SK-N-SH (cell line): ENCODE measurements at regions not wholly inside any gene's neighbourhood (a gene's known extent, or its start where the extent isn't known, plus 50 kb on each side); places are given as distances from the start of the nearest gene placed in this dataset.

ENCODE experiments used
- CTCF ChIA-PET: fragments of 300-600, 350-600 bp; formaldehyde crosslinking; extraction: SDS; loops from one replicate; lab custom pipeline; 2021; lab: Yijun Ruan, JAX
- POLR2A ChIA-PET: fragments of 350-600 bp; sonication (Branson Sonifier 250); formaldehyde crosslinking; extraction: SDS; loops from one replicate; lab custom pipeline; 2020; ENCODE audit warnings: antibody characterized with exemption, inconsistent platforms; lab: Yijun Ruan, JAX
- DNase-seq: peaks from one replicate; pipeline ENCODE4 v3.0.0; 2012
- H2AFZ ChIP-seq: fragments of 200-600 bp; sonication (generic); 2 replicates; pipeline ENCODE4 v1.8.1; 2016; ENCODE audit warnings: antibody characterized with exemption, mild to moderate bottlenecking, low read depth
- H3F3A ChIP-seq: fragments of 200-600 bp; sonication (generic); replicated peaks from 2 replicates; pipeline ENCODE3; 2016; ENCODE audit warnings: antibody characterized with exemption, mild to moderate bottlenecking; ENCODE audit not compliant: insufficient read depth
- H3K27ac ChIP-seq, 2 experiments: fragments of 200-500 bp in 1 of 2; fragments of 200-600 bp in 1 of 2; sonication (Bioruptor generic) in 1 of 2; sonication (generic), shearing (Covaris generic) in 1 of 2; 2 replicates each; pipeline versions ENCODE4 v1.5.1 to v1.6.1; 2014 to 2016; ENCODE audit warnings: low read depth in 2 of 2, inconsistent platforms in 1 of 2, low read length in 1 of 2, mild to moderate bottlenecking in 1 of 2, mixed read lengths in 1 of 2
- H3K27me3 ChIP-seq: fragments of 200-600 bp; sonication (generic), shearing (Covaris generic); 2 replicates; pipeline ENCODE4 v1.6.1; 2016; ENCODE audit warnings: mixed run types; ENCODE audit not compliant: insufficient read depth
- H3K36me3 ChIP-seq, 2 experiments: fragments of 200-500 bp in 1 of 2; fragments of 200-600 bp in 1 of 2; sonication (Bioruptor generic) in 1 of 2; sonication (generic) in 1 of 2; replicated peaks in 1 of 2; 2 replicates each; pipeline versions ENCODE3 to v1.5.1; 2014 to 2016; ENCODE audit warnings: low read length in 1 of 2, mild to moderate bottlenecking in 1 of 2; ENCODE audit not compliant: insufficient read depth in 2 of 2, control insufficient read depth in 1 of 2
- H3K4me1 ChIP-seq, 2 experiments: fragments of 200-500 bp in 1 of 2; fragments of 200-600 bp in 1 of 2; sonication (Bioruptor generic) in 1 of 2; sonication (generic), shearing (Covaris generic) in 1 of 2; 2 replicates each; pipeline versions ENCODE4 v1.5.1 to v1.6.1; 2014 to 2016; ENCODE audit warnings: low read depth in 1 of 2, low read length in 1 of 2, mixed run types in 1 of 2; ENCODE audit not compliant: insufficient read depth in 2 of 2, control insufficient read depth in 1 of 2
- H3K4me2 ChIP-seq: fragments of 200-600 bp; sonication (generic), shearing (Covaris generic); 2 replicates; pipeline ENCODE4 v1.6.1; 2017; ENCODE audit warnings: mixed run types
- H3K4me3 ChIP-seq, 2 experiments: fragments of 200-500 bp in 1 of 2; fragments of 200-600 bp in 1 of 2; sonication (Bioruptor generic) in 1 of 2; sonication (generic), shearing (Covaris generic) in 1 of 2; 2 replicates each; pipeline versions ENCODE4 v1.5.1 to v1.8.1; 2014 to 2016; ENCODE audit warnings: low read depth in 2 of 2, inconsistent platforms in 1 of 2, low read length in 1 of 2, mild to moderate bottlenecking in 1 of 2, mixed read lengths in 1 of 2, moderate library complexity in 1 of 2
- H3K79me2 ChIP-seq: fragments of 200-600 bp; sonication (generic); 2 replicates; pipeline ENCODE4 v1.8.1; 2017; ENCODE audit warnings: mild to moderate bottlenecking; ENCODE audit not compliant: insufficient read depth
- H3K9ac ChIP-seq: fragments of 200-600 bp; sonication (generic); 2 replicates; pipeline ENCODE4 v1.6.1; 2017; ENCODE audit warnings: mixed run types
- H3K9me2 ChIP-seq: fragments of 200-600 bp; sonication (generic); 2 replicates; pipeline ENCODE4 v1.6.1; 2017; ENCODE audit warnings: mixed run types
- H3K9me3 ChIP-seq: fragments of 200-600 bp; sonication (generic); 2 replicates; pipeline ENCODE4 v1.6.1; 2017; ENCODE audit warnings: mixed run types, mild to moderate bottlenecking, moderate library complexity
- H4K20me1 ChIP-seq: fragments of 200-600 bp; sonication (generic); 2 replicates; pipeline ENCODE4 v1.6.1; 2017; ENCODE audit warnings: mild to moderate bottlenecking, mixed run types; ENCODE audit not compliant: insufficient read depth
- CHD2 ChIP-seq: fragments of 150-350 bp; IDR thresholded peaks from 2 replicates; pipeline ENCODE4 v1.6.1; 2018; ENCODE audit warnings: low read length; ENCODE audit not compliant: partially characterized antibody
- EZH2phosphoT487 ChIP-seq: fragments of 200-600 bp; sonication (generic); IDR thresholded peaks from 2 replicates; pipeline ENCODE4 v1.6.1; 2017; ENCODE audit warnings: low read depth, mixed run types, mild to moderate bottlenecking, antibody characterized with exemption, moderate library complexity, borderline replicate concordance
- FOSL2 ChIP-seq: IDR thresholded peaks from 2 replicates; pipeline ENCODE4 v1.4.0; 2012; ENCODE audit warnings: low read depth, mild to moderate bottlenecking, moderate library complexity, borderline replicate concordance
- FOXJ3 ChIP-seq: sonication (generic); formaldehyde crosslinking; IDR thresholded peaks from 2 replicates; pipeline ENCODE4 v1.5.1; 2020; ENCODE audit warnings: mild to moderate bottlenecking, missing genetic modification reagents
- FOXM1 ChIP-seq: IDR thresholded peaks from 2 replicates; pipeline ENCODE4 v1.4.0; 2012; ENCODE audit warnings: low read depth, mild to moderate bottlenecking
- GABPA ChIP-seq: IDR thresholded peaks from 2 replicates; pipeline ENCODE4 v1.4.0; 2012; ENCODE audit warnings: low read depth, mild to moderate bottlenecking
- GATA2 ChIP-seq: sonication (generic); formaldehyde crosslinking; IDR thresholded peaks from 2 replicates; pipeline ENCODE4 v1.5.0; 2020; ENCODE audit warnings: mild to moderate bottlenecking, missing genetic modification reagents
- MEF2A ChIP-seq: IDR thresholded peaks from 2 replicates; pipeline ENCODE4 v1.4.0; 2012; ENCODE audit warnings: low read depth, borderline replicate concordance
- MXI1 ChIP-seq: IDR thresholded peaks from 2 replicates; pipeline ENCODE4 v1.6.1; 2012; ENCODE audit warnings: mild to moderate bottlenecking, low read depth, low read length, improper control_type of control experiment
- RAD21 ChIP-seq: IDR thresholded peaks from 2 replicates; pipeline ENCODE4 v1.6.1; 2012; ENCODE audit warnings: mild to moderate bottlenecking, low read length
- RCOR1 ChIP-seq: fragments of 150-350 bp; IDR thresholded peaks from 2 replicates; pipeline ENCODE4 v1.6.1; 2017; ENCODE audit warnings: antibody characterized with exemption, low read length
- SIN3A ChIP-seq: IDR thresholded peaks from 2 replicates; pipeline ENCODE4 v1.6.1; 2012; ENCODE audit warnings: low read depth, mild to moderate bottlenecking, low read length, moderate library complexity, borderline replicate concordance
- TAF1 ChIP-seq: IDR thresholded peaks from 2 replicates; pipeline ENCODE4 v1.6.1; 2012; ENCODE audit warnings: low read depth, mild to moderate bottlenecking, low read length, moderate library complexity, borderline replicate concordance
- TCF12 ChIP-seq: IDR thresholded peaks from 2 replicates; pipeline ENCODE4 v1.4.0; 2012
- TEAD4 ChIP-seq: IDR thresholded peaks from 2 replicates; pipeline ENCODE4 v1.4.0; 2012; ENCODE audit warnings: mild to moderate bottlenecking, borderline replicate concordance; ENCODE audit not compliant: insufficient read depth
- YY1 ChIP-seq: IDR thresholded peaks from 2 replicates; pipeline ENCODE4 v1.4.0; 2012; ENCODE audit warnings: low read depth, mild to moderate bottlenecking
- WGBS: methylation state at CpG from one replicate; pipeline ENCODE4 v1.1.6; 2017; ENCODE audit warnings: low lambda C conversion rate; 5-methylcytosine and 5-hydroxymethylcytosine counted together
- TF ChIP-seq, protein P1 (sequence below): IDR thresholded peaks from 2 replicates; pipeline ENCODE4; 2012
- TF ChIP-seq, protein P2 (sequence below): fragments of 150-350 bp; IDR thresholded peaks from 2 replicates; pipeline ENCODE4 v1.6.1; 2017; ENCODE audit warnings: antibody characterized with exemption, low read length, low read depth, borderline replicate concordance
- TF ChIP-seq, protein P3 (sequence below): IDR thresholded peaks from 2 replicates; pipeline ENCODE4 v1.4.0; 2012; ENCODE audit warnings: low read depth, borderline replicate concordance
- TF ChIP-seq, protein P4 (sequence below): IDR thresholded peaks from 2 replicates; pipeline ENCODE4 v1.4.0; 2012; ENCODE audit warnings: low read depth, borderline replicate concordance
- TF ChIP-seq, protein P5 (sequence below): fragments of 150-350 bp; IDR thresholded peaks from 2 replicates; pipeline ENCODE4 v1.6.1; 2016; ENCODE audit warnings: mild to moderate bottlenecking, low read depth, low read length

DNA sequence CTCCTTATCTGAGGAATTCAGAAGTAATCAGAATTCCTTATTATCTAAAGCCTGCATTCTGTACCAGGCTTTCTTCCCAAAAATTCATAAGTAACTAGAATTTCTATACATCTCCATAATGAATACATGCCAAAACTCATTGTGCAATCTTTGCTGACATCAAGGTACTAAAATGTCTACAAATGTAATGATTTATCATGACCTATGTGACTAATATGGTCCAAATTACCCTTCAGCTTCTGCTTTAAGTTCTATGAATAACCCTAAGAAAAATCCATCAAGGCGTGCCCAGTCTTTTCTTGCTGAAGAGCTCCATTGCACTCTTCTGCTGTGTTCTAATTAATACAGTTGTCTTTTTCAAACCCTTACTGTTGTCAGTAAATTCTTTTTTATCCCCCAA lies 58.5 kb upstream of the SLITRK1 start:
- no peak for DNase-seq
- WGBS = 43% methylated on average over 1 of the region's 1 CpG

DNA sequence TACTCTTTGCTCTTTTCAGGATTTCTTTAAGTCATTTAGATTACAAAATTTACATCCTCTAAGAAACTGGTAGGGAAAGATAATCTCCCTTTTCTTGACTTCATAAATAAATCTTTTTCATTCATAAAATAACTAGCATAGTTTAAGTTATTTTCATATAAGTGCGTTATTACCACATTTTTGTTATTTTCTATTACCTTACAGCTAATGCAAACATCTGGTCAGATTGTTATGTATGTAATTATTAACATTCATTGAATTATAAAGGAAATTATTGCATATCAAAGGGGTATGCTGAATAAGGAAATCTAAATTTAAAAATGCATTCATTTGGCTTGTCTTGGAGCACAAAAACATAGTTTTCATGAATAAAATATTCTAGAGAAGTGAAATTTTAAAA lies 55.3 kb upstream of the SLITRK1 start:
- Histone ChIP-seq H3K4me3 (no peak overlapping the region), H3K79me2 (no peaks in the 10 kb centered on the region), H3K4me2 (no peak overlapping the region), H3K9ac (no peak overlapping the region), H3K9me3 (no peaks in the 10 kb centered on the region), H3K36me3 (no peaks in the 10 kb centered on the region), H3K4me1 (no peaks in the 10 kb centered on the region), H3K9me2 (no peaks in the 10 kb centered on the region), H3K27ac (no peak overlapping the region), H3K27me3 (no peaks in the 10 kb centered on the region), H2AFZ (no peak overlapping the region), H3F3A (no peaks in the 10 kb centered on the region), H4K20me1 (no peaks in the 10 kb centered on the region)
- whole genome bisulfite sequencing = 26% methylated on average over 1 of the region's 1 CpG
- ChIA-PET CTCF (no interaction called here), POLR2A (no interaction called here)
- DNase-seq = no peak
- TF ChIP-seq TEAD4 = no peak
- TF ChIP-seq SIN3A = no peak
- no peak for TF ChIP-seq RAD21
- TF ChIP-seq FOXM1 = no peak
- TF ChIP-seq MXI1 = no peak
- no peak for TF ChIP-seq TCF12
- TF ChIP-seq CHD2 = no peak
- TF ChIP-seq, protein P1, sequence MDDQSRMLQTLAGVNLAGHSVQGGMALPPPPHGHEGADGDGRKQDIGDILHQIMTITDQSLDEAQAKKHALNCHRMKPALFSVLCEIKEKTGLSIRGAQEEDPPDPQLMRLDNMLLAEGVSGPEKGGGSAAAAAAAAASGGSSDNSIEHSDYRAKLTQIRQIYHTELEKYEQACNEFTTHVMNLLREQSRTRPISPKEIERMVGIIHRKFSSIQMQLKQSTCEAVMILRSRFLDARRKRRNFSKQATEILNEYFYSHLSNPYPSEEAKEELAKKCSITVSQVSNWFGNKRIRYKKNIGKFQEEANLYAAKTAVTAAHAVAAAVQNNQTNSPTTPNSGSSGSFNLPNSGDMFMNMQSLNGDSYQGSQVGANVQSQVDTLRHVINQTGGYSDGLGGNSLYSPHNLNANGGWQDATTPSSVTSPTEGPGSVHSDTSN = no peak
- TF ChIP-seq, protein P2, sequence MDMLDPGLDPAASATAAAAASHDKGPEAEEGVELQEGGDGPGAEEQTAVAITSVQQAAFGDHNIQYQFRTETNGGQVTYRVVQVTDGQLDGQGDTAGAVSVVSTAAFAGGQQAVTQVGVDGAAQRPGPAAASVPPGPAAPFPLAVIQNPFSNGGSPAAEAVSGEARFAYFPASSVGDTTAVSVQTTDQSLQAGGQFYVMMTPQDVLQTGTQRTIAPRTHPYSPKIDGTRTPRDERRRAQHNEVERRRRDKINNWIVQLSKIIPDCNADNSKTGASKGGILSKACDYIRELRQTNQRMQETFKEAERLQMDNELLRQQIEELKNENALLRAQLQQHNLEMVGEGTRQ = no peak
- no peak for TF ChIP-seq YY1
- no peak for TF ChIP-seq RCOR1
- TF ChIP-seq, protein P3, sequence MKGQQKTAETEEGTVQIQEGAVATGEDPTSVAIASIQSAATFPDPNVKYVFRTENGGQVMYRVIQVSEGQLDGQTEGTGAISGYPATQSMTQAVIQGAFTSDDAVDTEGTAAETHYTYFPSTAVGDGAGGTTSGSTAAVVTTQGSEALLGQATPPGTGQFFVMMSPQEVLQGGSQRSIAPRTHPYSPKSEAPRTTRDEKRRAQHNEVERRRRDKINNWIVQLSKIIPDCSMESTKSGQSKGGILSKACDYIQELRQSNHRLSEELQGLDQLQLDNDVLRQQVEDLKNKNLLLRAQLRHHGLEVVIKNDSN = no peak
- TF ChIP-seq, protein P4, sequence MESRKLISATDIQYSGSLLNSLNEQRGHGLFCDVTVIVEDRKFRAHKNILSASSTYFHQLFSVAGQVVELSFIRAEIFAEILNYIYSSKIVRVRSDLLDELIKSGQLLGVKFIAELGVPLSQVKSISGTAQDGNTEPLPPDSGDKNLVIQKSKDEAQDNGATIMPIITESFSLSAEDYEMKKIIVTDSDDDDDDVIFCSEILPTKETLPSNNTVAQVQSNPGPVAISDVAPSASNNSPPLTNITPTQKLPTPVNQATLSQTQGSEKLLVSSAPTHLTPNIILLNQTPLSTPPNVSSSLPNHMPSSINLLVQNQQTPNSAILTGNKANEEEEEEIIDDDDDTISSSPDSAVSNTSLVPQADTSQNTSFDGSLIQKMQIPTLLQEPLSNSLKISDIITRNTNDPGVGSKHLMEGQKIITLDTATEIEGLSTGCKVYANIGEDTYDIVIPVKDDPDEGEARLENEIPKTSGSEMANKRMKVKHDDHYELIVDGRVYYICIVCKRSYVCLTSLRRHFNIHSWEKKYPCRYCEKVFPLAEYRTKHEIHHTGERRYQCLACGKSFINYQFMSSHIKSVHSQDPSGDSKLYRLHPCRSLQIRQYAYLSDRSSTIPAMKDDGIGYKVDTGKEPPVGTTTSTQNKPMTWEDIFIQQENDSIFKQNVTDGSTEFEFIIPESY = no peak
- no peak for TF ChIP-seq MEF2A

More for the DNA sequence above, 58.5 kb upstream of the SLITRK1 start:
- H3K4me3 ChIP-seq = no peak overlapping the region
- H3K27ac ChIP-seq = no peak overlapping the region
- TF ChIP-seq GABPA (no peak), FOSL2 (no peak), FOXJ3 (CRISPR knock-in tag) (no peak), GATA2 (CRISPR knock-in tag) (no peak), SIN3A (no peak), TAF1 (no peak), TCF12 (no peak), EZH2phosphoT487 (no peak)
- TF ChIP-seq, protein P3 = no peak
- TF ChIP-seq, protein P1 = no peak
- TF ChIP-seq, protein P5, sequence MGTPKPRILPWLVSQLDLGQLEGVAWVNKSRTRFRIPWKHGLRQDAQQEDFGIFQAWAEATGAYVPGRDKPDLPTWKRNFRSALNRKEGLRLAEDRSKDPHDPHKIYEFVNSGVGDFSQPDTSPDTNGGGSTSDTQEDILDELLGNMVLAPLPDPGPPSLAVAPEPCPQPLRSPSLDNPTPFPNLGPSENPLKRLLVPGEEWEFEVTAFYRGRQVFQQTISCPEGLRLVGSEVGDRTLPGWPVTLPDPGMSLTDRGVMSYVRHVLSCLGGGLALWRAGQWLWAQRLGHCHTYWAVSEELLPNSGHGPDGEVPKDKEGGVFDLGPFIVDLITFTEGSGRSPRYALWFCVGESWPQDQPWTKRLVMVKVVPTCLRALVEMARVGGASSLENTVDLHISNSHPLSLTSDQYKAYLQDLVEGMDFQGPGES = no peak
- ChIA-PET POLR2A (no interaction called here), CTCF (no interaction called here)
- H3F3A ChIP-seq = no peaks in the 10 kb centered on the region
- no peaks in the 10 kb centered on the region for H3K9me2 ChIP-seq
- no peaks in the 10 kb centered on the region for H3K79me2 ChIP-seq
- no peaks in the 10 kb centered on the region for H3K36me3 ChIP-seq
- no peak overlapping the region for H3K9ac ChIP-seq
- H2AFZ ChIP-seq = no peak overlapping the region
- no peaks in the 10 kb centered on the region for H4K20me1 ChIP-seq
- H3K27me3 ChIP-seq = no peaks in the 10 kb centered on the region
- no peaks in the 10 kb centered on the region for H3K9me3 ChIP-seq
- H3K4me2 ChIP-seq = no peak overlapping the region
- H3K4me1 ChIP-seq = no peaks in the 10 kb centered on the region
